Liver (tissue), 8 donors: ENCODE measurements at regions not wholly inside any gene's neighbourhood (a gene's known extent, or its start where the extent isn't known, plus 50 kb on each side); places are given as distances from the start of the nearest gene placed in this dataset.

Experiments used
- DNase-seq: peaks from one replicate; pipeline ENCODE4 v3.0.0-alpha.2; 2017; ENCODE audit warnings: low spot score
- H3K27ac ChIP-seq, 2 donors: one replicate each; pipeline ENCODE4 v1.7.0; 2013; ENCODE audit warnings: inconsistent platforms in 2 of 2, low read length in 2 of 2, control low read depth in 1 of 2, low read depth in 1 of 2, mild to moderate bottlenecking in 1 of 2
- H3K27me3 ChIP-seq, 4 donors: one replicate each; pipeline versions ENCODE4 v1.6.1 to v1.7.0; 2013; ENCODE audit warnings: low read length in 3 of 4, inconsistent platforms in 1 of 4, mild to moderate bottlenecking in 1 of 4, moderate library complexity in 1 of 4; ENCODE audit not compliant: control insufficient read depth in 4 of 4, insufficient read depth in 4 of 4
- H3K36me3 ChIP-seq, 4 donors: one replicate each; pipeline versions ENCODE4 v1.6.1 to v1.7.0; 2013; ENCODE audit warnings: low read length in 3 of 4, mild to moderate bottlenecking in 3 of 4, low read depth in 1 of 4, moderate library complexity in 1 of 4; ENCODE audit not compliant: control insufficient read depth in 4 of 4, insufficient read depth in 3 of 4
- H3K4me1 ChIP-seq, 4 donors: one replicate each; pipeline versions ENCODE4 v1.6.1 to v1.7.0; 2013; ENCODE audit warnings: low read length in 3 of 4, mild to moderate bottlenecking in 3 of 4, moderate library complexity in 1 of 4; ENCODE audit not compliant: control insufficient read depth in 4 of 4, insufficient read depth in 4 of 4
- H3K4me3 ChIP-seq, 3 donors: one replicate each; pipeline versions ENCODE4 v1.6.1 to v1.7.0; 2013; ENCODE audit warnings: low read length in 3 of 3, control low read depth in 1 of 3, low read depth in 1 of 3, mild to moderate bottlenecking in 1 of 3
- H3K9ac ChIP-seq, 2 donors: one replicate each; pipeline ENCODE4 v1.7.0; 2013; ENCODE audit warnings: low read length in 2 of 2, mild to moderate bottlenecking in 2 of 2, moderate library complexity in 2 of 2, control low read depth in 1 of 2, low read depth in 1 of 2
- H3K9me3 ChIP-seq, 4 donors: one replicate each; pipeline versions ENCODE4 v1.6.1 to v1.7.0; 2013; ENCODE audit warnings: low read length in 3 of 4; ENCODE audit not compliant: control insufficient read depth in 4 of 4
- EGR1 ChIP-seq, 2 donors: IDR thresholded peaks; 2 replicates each; pipeline ENCODE4 v1.6.1; 2016 to 2018; ENCODE audit warnings: antibody characterized with exemption in 2 of 2, low read depth in 2 of 2
- FOXA1 ChIP-seq: IDR thresholded peaks from 2 replicates; pipeline ENCODE4 v1.6.1; 2016; ENCODE audit warnings: antibody characterized with exemption
- FOXA2 ChIP-seq: IDR thresholded peaks from 2 replicates; pipeline ENCODE4 v1.6.1; 2016; ENCODE audit warnings: antibody characterized with exemption
- GABPA ChIP-seq, 2 donors: IDR thresholded peaks in 1 of 2; conservative IDR thresholded peaks in 1 of 2; 2 replicates each; pipeline ENCODE4 v1.6.1; 2016; ENCODE audit warnings: antibody characterized with exemption in 2 of 2, mild to moderate bottlenecking in 1 of 2, moderate library complexity in 1 of 2
- HNF4A ChIP-seq, 2 donors: conservative IDR thresholded peaks; 2 replicates each; pipeline ENCODE4 v1.6.1; 2016; ENCODE audit warnings: antibody characterized with exemption in 2 of 2, mild to moderate bottlenecking in 2 of 2
- HNF4G ChIP-seq: IDR thresholded peaks from 2 replicates; pipeline ENCODE4 v1.6.1; 2016; ENCODE audit warnings: antibody characterized with exemption
- JUND ChIP-seq, 2 donors: IDR thresholded peaks; 2 replicates each; pipeline ENCODE4 v1.6.1; 2016; ENCODE audit warnings: antibody characterized with exemption in 2 of 2
- NR2F2 ChIP-seq: IDR thresholded peaks from 2 replicates; pipeline ENCODE4 v1.6.1; 2016; ENCODE audit warnings: antibody characterized with exemption
- RAD21 ChIP-seq, 2 donors: IDR thresholded peaks; 2 replicates each; pipeline ENCODE4 v1.6.1; 2016; ENCODE audit warnings: antibody characterized with exemption in 2 of 2, mild to moderate bottlenecking in 2 of 2
- RXRA ChIP-seq, 2 donors: IDR thresholded peaks; 2 replicates each; pipeline ENCODE4 v1.6.1; 2017 to 2018; ENCODE audit warnings: antibody characterized with exemption in 2 of 2, mild to moderate bottlenecking in 1 of 2
- SP1 ChIP-seq: IDR thresholded peaks from 2 replicates; pipeline ENCODE4 v1.6.1; 2018; ENCODE audit warnings: antibody characterized with exemption, mild to moderate bottlenecking
- TAF1 ChIP-seq: conservative IDR thresholded peaks from 2 replicates; pipeline ENCODE4 v1.6.1; 2016; ENCODE audit warnings: antibody characterized with exemption, mild to moderate bottlenecking
- YY1 ChIP-seq: IDR thresholded peaks from 2 replicates; pipeline ENCODE4 v1.6.1; 2016; ENCODE audit warnings: antibody characterized with exemption, mild to moderate bottlenecking
- WGBS: extraction: QIAGEN DNeasy Blood & Tissue Kit; methylation state at CpG from one replicate; pipeline ENCODE4 v1.1.7; 2013; 5-methylcytosine and 5-hydroxymethylcytosine counted together
- TF ChIP-seq, protein P1 (sequence below): IDR thresholded peaks from 2 replicates; pipeline ENCODE4 v1.6.1; 2016; ENCODE audit warnings: antibody characterized with exemption
- TF ChIP-seq, protein P2 (sequence below): IDR thresholded peaks from 2 replicates; pipeline ENCODE4 v1.6.1; 2016; ENCODE audit warnings: antibody characterized with exemption
- TF ChIP-seq, protein P3 (sequence below): IDR thresholded peaks from 2 replicates; pipeline ENCODE4 v1.6.1; 2016; ENCODE audit warnings: antibody characterized with exemption
- TF ChIP-seq, protein P4 (sequence below): fragments of 150-350 bp; IDR thresholded peaks from 2 replicates; pipeline ENCODE4 v1.5.1; 2017; ENCODE audit warnings: improper control_type of control experiment, low read depth, low read length; ENCODE audit not compliant: missing input control
- TF ChIP-seq, protein P5 (sequence below): IDR thresholded peaks from 2 replicates; pipeline ENCODE4 v1.6.1; 2016; ENCODE audit warnings: antibody characterized with exemption, mild to moderate bottlenecking
- donor health status: healthy.
- donor health status: healthy.
- donor health status: healthy.
- donor health status: healthy.
- donor health status: healthy.

DNA sequence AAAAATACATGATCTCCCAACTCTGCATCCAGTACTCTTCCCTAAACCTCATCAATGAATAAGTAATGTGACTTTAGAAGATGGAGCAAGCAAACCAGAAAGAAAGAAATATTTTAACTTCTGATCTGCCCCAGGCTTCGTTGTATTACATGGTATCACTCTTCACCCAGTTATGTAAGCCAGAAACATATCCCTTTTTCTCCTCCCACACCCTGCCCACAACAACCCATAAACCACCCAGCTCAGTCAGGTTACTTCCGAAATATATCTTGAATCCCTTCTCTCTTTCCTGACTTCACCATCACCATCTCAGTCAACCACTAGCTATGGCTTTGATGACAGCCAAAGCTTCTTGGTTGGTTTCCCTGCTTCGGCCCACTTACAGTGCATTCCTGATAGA is 295.8 kb upstream of the PARD3B start:
- WGBS = 95% methylated on average over 3 of the region's 3 CpGs
- no peak for TF ChIP-seq YY1
- no peak for TF ChIP-seq RXRA (IDR thresholded peaks at IDR 0.05)
- TF ChIP-seq FOXA1 = no peak
- no peak for TF ChIP-seq JUND (IDR thresholded peaks at IDR 0.05)
- TF ChIP-seq, protein P1, sequence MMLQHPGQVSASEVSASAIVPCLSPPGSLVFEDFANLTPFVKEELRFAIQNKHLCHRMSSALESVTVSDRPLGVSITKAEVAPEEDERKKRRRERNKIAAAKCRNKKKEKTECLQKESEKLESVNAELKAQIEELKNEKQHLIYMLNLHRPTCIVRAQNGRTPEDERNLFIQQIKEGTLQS = no peak
- TF ChIP-seq SP1 = no peak
- TF ChIP-seq, protein P2, sequence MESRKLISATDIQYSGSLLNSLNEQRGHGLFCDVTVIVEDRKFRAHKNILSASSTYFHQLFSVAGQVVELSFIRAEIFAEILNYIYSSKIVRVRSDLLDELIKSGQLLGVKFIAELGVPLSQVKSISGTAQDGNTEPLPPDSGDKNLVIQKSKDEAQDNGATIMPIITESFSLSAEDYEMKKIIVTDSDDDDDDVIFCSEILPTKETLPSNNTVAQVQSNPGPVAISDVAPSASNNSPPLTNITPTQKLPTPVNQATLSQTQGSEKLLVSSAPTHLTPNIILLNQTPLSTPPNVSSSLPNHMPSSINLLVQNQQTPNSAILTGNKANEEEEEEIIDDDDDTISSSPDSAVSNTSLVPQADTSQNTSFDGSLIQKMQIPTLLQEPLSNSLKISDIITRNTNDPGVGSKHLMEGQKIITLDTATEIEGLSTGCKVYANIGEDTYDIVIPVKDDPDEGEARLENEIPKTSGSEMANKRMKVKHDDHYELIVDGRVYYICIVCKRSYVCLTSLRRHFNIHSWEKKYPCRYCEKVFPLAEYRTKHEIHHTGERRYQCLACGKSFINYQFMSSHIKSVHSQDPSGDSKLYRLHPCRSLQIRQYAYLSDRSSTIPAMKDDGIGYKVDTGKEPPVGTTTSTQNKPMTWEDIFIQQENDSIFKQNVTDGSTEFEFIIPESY = no peak
- TF ChIP-seq NR2F2 = no peak
- no peak for TF ChIP-seq FOXA2
- TF ChIP-seq, protein P3, sequence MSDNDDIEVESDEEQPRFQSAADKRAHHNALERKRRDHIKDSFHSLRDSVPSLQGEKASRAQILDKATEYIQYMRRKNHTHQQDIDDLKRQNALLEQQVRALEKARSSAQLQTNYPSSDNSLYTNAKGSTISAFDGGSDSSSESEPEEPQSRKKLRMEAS = no peak
- no peak for TF ChIP-seq HNF4G
- TF ChIP-seq, protein P4, sequence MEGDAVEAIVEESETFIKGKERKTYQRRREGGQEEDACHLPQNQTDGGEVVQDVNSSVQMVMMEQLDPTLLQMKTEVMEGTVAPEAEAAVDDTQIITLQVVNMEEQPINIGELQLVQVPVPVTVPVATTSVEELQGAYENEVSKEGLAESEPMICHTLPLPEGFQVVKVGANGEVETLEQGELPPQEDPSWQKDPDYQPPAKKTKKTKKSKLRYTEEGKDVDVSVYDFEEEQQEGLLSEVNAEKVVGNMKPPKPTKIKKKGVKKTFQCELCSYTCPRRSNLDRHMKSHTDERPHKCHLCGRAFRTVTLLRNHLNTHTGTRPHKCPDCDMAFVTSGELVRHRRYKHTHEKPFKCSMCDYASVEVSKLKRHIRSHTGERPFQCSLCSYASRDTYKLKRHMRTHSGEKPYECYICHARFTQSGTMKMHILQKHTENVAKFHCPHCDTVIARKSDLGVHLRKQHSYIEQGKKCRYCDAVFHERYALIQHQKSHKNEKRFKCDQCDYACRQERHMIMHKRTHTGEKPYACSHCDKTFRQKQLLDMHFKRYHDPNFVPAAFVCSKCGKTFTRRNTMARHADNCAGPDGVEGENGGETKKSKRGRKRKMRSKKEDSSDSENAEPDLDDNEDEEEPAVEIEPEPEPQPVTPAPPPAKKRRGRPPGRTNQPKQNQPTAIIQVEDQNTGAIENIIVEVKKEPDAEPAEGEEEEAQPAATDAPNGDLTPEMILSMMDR = no peak
- TF ChIP-seq HNF4A (conservative IDR thresholded peaks at IDR 0.05) = no peak
- TF ChIP-seq EGR1 (IDR thresholded peaks at IDR 0.05; ENCODE audit: low read depth in 2 of 2) = no peak
- no peak for TF ChIP-seq GABPA (IDR thresholded peaks at IDR 0.05 in 1 of 2, conservative IDR thresholded peaks at IDR 0.05 in 1 of 2)
- no peak for TF ChIP-seq TAF1
- TF ChIP-seq, protein P5, sequence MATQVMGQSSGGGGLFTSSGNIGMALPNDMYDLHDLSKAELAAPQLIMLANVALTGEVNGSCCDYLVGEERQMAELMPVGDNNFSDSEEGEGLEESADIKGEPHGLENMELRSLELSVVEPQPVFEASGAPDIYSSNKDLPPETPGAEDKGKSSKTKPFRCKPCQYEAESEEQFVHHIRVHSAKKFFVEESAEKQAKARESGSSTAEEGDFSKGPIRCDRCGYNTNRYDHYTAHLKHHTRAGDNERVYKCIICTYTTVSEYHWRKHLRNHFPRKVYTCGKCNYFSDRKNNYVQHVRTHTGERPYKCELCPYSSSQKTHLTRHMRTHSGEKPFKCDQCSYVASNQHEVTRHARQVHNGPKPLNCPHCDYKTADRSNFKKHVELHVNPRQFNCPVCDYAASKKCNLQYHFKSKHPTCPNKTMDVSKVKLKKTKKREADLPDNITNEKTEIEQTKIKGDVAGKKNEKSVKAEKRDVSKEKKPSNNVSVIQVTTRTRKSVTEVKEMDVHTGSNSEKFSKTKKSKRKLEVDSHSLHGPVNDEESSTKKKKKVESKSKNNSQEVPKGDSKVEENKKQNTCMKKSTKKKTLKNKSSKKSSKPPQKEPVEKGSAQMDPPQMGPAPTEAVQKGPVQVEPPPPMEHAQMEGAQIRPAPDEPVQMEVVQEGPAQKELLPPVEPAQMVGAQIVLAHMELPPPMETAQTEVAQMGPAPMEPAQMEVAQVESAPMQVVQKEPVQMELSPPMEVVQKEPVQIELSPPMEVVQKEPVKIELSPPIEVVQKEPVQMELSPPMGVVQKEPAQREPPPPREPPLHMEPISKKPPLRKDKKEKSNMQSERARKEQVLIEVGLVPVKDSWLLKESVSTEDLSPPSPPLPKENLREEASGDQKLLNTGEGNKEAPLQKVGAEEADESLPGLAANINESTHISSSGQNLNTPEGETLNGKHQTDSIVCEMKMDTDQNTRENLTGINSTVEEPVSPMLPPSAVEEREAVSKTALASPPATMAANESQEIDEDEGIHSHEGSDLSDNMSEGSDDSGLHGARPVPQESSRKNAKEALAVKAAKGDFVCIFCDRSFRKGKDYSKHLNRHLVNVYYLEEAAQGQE = no peak
- TF ChIP-seq RAD21 (IDR thresholded peaks at IDR 0.05) = no peak
- Histone ChIP-seq H3K27ac (no peak overlapping the region), H3K36me3 (no peaks in the 10 kb centered on the region), H3K4me3 (no peak overlapping the region), H3K4me1 (no peaks in the 10 kb centered on the region), H3K9ac (no peak overlapping the region), H3K27me3 (no peaks in the 10 kb centered on the region), H3K9me3 (no peaks in the 10 kb centered on the region)
- DNase-seq = no peak

DNA sequence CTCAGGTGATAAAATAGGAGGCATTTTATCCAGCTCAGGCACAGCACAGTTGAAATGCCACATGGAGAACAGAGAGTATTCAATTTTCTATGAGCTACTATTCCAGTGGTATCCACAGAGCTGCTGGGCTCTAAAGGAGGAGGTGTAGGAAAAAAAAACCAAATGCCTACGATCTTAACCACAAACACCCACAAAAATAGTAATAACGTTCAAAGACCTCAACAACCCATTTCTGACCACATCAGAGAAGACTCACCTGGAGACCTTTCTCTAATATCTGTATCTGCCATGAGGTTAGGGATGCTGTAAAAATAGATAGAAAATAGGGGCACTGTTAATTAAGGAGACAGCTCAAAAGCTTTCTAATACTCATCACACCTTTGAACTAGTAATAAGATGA is 294.6 kb upstream of the PARD3B start:
- no peaks in the 10 kb centered on the region for H3K36me3 ChIP-seq
- H3K27ac ChIP-seq = no peak overlapping the region
- no peak overlapping the region for H3K9ac ChIP-seq
- H3K9me3 ChIP-seq = no peaks in the 10 kb centered on the region
- no peak for DNase-seq
- H3K4me3 ChIP-seq = no peak overlapping the region
- 64% methylated on average over 2 of the region's 2 CpGs for WGBS
- no peaks in the 10 kb centered on the region for H3K4me1 ChIP-seq
- no peaks in the 10 kb centered on the region for H3K27me3 ChIP-seq
- TF ChIP-seq RXRA (IDR thresholded peaks at IDR 0.05) (no peak), FOXA2 (no peak), EGR1 (IDR thresholded peaks at IDR 0.05; ENCODE audit: low read depth in 2 of 2) (no peak), FOXA1 (no peak), RAD21 (IDR thresholded peaks at IDR 0.05) (no peak)
- TF ChIP-seq, protein P1 = no peak
- TF ChIP-seq, protein P4 = no peak
- TF ChIP-seq, protein P2 = no peak
